ENCODE measurements at regions not wholly inside any gene's neighbourhood (a gene's known extent, or its start where the extent isn't known, plus 50 kb on each side); places are given as distances from the start of the nearest gene placed in this dataset.

DNA sequence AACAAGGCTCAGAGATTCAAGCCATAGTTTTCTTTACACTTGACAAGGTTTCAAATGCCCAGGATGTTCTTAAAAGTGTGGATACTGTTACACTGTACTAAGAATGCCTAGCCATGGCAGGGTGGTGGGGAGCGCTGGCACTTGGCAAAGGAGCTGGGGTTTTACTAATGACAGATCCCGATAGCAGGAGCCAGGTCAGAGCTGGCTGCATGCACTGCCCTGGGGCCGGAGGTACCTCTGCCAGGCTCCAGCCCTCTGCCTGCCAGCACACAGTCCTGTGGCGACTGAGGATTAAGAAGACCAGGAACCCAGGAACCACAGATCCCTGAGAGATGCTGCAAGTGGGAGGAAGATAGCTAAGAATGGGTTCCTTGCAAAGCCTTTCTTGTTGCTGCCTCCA is 260.3 kb downstream of the ALDH8A1 start:
- Mint-ChIP-seq H3K27me3 (ENCODE audit: unreplicated experiment) (no peaks in the 10 kb centered on the region), H3K36me3 (ENCODE audit: insufficient read depth, unreplicated experiment) (no peaks in the 10 kb centered on the region), H3K4me3 (ENCODE audit: low read depth, unreplicated experiment) (no peak overlapping the region), H3K9me3 (ENCODE audit: low read depth, unreplicated experiment) (no peaks in the 10 kb centered on the region), H3K27ac (ENCODE audit: unreplicated experiment) (no peak overlapping the region), H3K4me1 (ENCODE audit: low read depth, unreplicated experiment) (peaks cover 8% of the 10 kb centered on the region)
- CTCF ChIA-PET: no interaction called here
- DNase-seq: no peak
- BruUV-seq (replicated peaks): no TSS peak
- TF ChIP-seq, protein P1, sequence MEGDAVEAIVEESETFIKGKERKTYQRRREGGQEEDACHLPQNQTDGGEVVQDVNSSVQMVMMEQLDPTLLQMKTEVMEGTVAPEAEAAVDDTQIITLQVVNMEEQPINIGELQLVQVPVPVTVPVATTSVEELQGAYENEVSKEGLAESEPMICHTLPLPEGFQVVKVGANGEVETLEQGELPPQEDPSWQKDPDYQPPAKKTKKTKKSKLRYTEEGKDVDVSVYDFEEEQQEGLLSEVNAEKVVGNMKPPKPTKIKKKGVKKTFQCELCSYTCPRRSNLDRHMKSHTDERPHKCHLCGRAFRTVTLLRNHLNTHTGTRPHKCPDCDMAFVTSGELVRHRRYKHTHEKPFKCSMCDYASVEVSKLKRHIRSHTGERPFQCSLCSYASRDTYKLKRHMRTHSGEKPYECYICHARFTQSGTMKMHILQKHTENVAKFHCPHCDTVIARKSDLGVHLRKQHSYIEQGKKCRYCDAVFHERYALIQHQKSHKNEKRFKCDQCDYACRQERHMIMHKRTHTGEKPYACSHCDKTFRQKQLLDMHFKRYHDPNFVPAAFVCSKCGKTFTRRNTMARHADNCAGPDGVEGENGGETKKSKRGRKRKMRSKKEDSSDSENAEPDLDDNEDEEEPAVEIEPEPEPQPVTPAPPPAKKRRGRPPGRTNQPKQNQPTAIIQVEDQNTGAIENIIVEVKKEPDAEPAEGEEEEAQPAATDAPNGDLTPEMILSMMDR (IDR thresholded peaks at IDR 0.05; ENCODE audit: unreplicated experiment): no peak
- intact Hi-C loops (cut with micrococcal nuclease; ENCODE audit: unreplicated experiment): no loop called here

DNA sequence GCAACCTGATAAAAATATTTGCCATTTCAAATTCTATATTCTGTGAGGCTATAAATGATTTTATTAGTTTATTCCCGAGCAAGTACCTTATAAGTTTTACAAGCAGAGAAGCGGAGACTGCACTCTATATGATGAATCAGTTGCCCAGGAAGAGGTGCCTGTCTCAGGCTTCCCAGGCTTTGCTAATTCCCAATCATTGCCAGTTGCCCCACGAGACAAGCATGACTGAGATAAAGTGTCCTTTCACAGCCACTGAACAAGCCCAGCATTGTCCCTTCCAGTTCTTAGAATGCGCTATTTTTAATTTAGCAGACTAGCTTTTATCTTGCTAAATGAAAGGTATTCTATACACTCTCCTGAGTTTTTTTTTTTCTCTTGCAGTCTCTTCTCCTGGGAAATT is 260.7 kb downstream of the ALDH8A1 start:
- H3K9me3 Mint-ChIP-seq (ENCODE audit: low read depth, unreplicated experiment): no peaks in the 10 kb centered on the region
- H3K27me3 Mint-ChIP-seq (ENCODE audit: unreplicated experiment): no peaks in the 10 kb centered on the region
- TF ChIP-seq, protein P1 (IDR thresholded peaks at IDR 0.05; ENCODE audit: unreplicated experiment): no peak
- H3K27ac Mint-ChIP-seq (ENCODE audit: unreplicated experiment): no peak overlapping the region
- no peak for DNase-seq
- no TSS peak for BruUV-seq (replicated peaks)
- H3K4me1 Mint-ChIP-seq (ENCODE audit: low read depth, unreplicated experiment): peaks cover 8% of the 10 kb centered on the region
- H3K36me3 Mint-ChIP-seq (ENCODE audit: insufficient read depth, unreplicated experiment): no peaks in the 10 kb centered on the region
- CTCF ChIA-PET: interaction anchor here (0.8 kb wide), 1 partner anchor 45 kb away, joined by 3 read pairs; no protein-coding TSS in a partner anchor
- intact Hi-C loops (cut with micrococcal nuclease; ENCODE audit: unreplicated experiment): no loop called here
- H3K4me3 Mint-ChIP-seq (ENCODE audit: low read depth, unreplicated experiment): no peak overlapping the region

DNA sequence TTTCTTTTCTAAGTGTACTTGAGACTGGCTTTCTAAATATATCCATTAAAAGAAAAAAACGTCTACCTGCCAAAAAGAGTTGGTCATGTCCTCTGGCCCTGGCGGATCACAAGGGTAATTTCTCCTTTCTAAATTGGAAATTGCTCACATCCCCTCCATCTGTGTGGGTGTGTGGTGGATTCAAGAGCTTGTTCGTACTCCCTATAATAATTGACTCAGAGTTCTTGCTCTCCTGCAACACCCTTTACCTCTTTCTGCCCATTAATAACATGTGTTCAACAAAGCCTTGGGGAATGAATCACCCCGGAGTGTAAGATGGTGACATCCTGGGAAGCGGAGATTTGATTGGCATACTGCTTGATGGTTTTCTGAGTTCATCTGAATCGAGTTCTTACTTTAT is 263.8 kb downstream of the ALDH8A1 start:
- Mint-ChIP-seq H3K27ac (ENCODE audit: unreplicated experiment) (no peak overlapping the region), H3K4me3 (ENCODE audit: low read depth, unreplicated experiment) (no peak overlapping the region), H3K4me1 (ENCODE audit: low read depth, unreplicated experiment) (peaks cover 8% of the 10 kb centered on the region), H3K36me3 (ENCODE audit: insufficient read depth, unreplicated experiment) (no peaks in the 10 kb centered on the region), H3K9me3 (ENCODE audit: low read depth, unreplicated experiment) (no peaks in the 10 kb centered on the region), H3K27me3 (ENCODE audit: unreplicated experiment) (no peaks in the 10 kb centered on the region)
- intact Hi-C loops (cut with micrococcal nuclease; ENCODE audit: unreplicated experiment): no loop called here
- TF ChIP-seq, protein P1 (IDR thresholded peaks at IDR 0.05; ENCODE audit: unreplicated experiment): no peak
- no TSS peak for BruUV-seq (replicated peaks)
- CTCF ChIA-PET: interaction anchor here (0.6 kb wide), 1 partner anchor 110 kb away, joined by 4 read pairs; no protein-coding TSS in a partner anchor
- DNase-seq: no peak

DNA sequence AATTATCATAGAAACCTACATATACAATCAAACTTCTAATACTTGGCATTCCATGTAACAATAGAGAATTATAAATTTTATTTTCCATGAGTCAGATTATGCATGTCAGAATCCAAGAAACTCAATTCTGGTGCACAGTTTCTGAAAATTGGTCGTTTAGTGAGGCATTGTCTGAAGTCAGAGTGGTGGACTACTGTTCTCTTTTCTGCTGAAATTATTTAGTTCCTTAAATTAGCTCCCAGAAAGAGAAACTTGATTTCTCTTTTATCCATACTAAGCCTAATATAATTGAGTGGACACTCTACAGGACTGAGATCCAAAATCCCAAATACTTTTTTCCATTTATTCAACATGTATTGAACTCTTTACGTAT is 265.5 kb downstream of the ALDH8A1 start:
- Mint-ChIP-seq H3K9me3 (ENCODE audit: low read depth, unreplicated experiment) (no peaks in the 10 kb centered on the region), H3K27me3 (ENCODE audit: unreplicated experiment) (no peaks in the 10 kb centered on the region), H3K36me3 (ENCODE audit: insufficient read depth, unreplicated experiment) (no peaks in the 10 kb centered on the region), H3K4me3 (ENCODE audit: low read depth, unreplicated experiment) (no peak overlapping the region), H3K27ac (ENCODE audit: unreplicated experiment) (no peak overlapping the region), H3K4me1 (ENCODE audit: low read depth, unreplicated experiment) (peaks cover 11% of the 10 kb centered on the region)
- TF ChIP-seq, protein P1 (IDR thresholded peaks at IDR 0.05; ENCODE audit: unreplicated experiment): no peak
- no TSS peak for BruUV-seq (replicated peaks)
- CTCF ChIA-PET: no interaction called here
- no peak for DNase-seq
- intact Hi-C loops (cut with micrococcal nuclease; ENCODE audit: unreplicated experiment): no loop called here
